GM21786 (cell line): ENCODE measurements at regions not wholly inside any gene's neighbourhood (a gene's known extent, or its start where the extent isn't known, plus 50 kb on each side); places are given as distances from the start of the nearest gene placed in this dataset.
"Not testable (repeated sequence)": the region's sequence is repeated elsewhere in the genome, so short reads cannot be mapped to it uniquely, and the experiment has no call there.

Experiments used
- ATAC-seq: cut with Tn5 transposase; IDR thresholded peaks from one replicate; pipeline ENCODE4 v1.9.1; 2021; ENCODE audit not compliant: unreplicated experiment

DNA sequence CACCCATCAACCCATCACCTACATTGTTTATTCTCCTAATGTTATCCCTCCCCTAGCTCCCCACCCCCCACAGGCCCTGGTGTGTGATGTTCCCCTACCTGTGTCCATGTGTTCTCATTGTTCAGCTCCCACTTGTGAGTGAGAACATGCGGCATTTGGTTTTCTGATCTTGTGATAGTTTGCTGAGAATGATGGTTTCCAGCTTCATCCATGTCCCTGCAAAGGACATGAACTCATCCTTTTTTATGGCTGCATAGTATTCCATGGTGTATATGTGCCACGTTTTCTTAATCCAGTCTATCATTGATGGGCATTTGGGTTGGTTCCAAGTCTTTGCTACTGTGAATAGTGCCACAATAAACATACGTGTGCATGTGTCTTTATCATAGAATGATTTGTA, 118.1 kb upstream of the IER5L start:
- not testable (repeated sequence) for ATAC-seq

DNA sequence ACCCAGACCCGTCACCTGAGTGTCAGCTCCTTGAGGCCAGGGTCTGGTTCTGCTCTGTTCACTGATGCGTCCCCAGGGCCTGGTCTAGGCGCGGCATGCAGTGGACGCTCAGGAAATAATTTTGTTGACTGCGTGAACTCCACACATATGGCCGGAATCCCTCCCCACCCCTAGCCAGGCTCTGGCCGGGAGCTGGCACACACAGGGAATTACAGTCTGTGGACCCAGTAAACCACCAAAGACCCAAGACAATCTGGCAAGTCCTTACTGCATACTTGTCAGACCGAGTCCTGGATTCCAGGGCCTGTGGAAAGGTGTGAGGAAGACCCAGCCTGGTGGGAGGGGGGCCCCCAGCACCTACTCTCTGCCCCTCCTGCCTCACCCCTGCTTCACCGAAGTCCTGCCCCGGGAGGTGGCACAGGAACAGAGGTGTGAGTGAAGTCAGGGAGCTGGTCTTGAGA, 113.0 kb upstream of the IER5L start:
- no peak for ATAC-seq

DNA sequence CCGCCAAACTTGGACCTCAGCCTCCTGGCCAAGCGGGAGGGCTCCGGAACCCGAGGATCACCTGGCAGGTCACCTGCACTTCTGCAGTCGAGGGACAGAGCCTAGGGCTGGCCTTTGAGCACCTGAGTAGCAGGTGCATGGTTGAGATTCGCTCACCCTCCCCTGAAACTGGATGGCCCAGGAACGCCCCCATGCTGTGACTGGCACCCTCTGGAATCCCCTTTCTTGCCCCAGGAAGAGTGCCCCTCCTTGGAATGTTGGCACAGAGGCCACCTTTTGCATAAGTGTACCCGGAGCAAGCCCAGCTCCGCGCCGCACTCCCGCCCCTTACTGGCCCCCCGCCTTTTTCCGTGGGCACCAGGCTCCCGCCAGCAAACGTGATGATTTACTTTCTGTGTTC, 112.5 kb upstream of the IER5L start:
- no peak for ATAC-seq

DNA sequence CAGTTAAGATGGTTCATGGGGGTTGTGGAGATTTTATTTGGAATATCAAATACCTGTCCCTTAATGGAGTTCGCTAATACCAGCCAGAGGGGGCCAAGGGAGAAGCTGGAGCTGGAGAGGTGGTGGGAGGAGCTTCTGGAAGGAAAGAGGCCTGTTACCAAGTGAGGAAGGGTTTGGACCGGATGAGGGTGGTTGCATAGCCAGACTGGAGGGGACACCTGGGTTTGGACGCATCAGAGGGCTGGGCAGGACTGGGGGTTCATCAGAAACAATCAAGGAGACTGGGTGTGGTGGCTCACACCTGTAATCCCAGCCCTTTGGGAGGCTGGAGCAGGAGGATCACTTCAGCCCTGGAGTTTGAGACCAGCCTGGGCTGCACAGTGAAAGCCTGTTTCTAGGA, 111.8 kb upstream of the IER5L start:
- no peak for ATAC-seq

DNA sequence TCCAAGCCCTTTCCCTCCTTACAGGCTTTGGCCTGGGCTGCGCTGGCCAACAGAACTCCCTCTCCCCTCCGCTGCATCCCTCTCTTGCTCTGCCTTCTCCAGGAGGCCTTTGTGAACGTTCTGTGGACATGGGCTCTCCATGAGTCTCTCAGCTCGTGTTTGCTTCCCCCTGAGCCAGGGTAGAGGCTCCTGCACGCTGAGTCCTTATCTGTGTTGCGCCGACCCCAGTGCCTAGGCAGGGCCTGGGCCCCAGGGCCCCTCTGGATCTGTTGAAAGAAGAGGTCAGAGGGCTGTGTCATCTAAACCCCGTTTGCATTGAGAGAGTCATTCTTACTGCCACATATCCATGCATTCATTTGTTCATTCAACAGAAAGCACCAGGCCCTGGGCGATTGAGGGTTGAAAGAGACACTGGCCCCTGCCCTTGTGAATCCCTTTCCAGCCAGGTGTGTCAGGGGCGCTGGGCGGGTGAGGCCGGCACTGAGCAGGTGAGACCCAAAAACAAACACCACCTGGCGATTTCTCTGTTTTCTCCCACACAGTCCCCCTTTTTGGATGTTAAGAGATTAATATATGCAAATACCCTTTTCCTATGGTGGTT, 111.2 kb upstream of the IER5L start:
- ATAC-seq, result no peak

DNA sequence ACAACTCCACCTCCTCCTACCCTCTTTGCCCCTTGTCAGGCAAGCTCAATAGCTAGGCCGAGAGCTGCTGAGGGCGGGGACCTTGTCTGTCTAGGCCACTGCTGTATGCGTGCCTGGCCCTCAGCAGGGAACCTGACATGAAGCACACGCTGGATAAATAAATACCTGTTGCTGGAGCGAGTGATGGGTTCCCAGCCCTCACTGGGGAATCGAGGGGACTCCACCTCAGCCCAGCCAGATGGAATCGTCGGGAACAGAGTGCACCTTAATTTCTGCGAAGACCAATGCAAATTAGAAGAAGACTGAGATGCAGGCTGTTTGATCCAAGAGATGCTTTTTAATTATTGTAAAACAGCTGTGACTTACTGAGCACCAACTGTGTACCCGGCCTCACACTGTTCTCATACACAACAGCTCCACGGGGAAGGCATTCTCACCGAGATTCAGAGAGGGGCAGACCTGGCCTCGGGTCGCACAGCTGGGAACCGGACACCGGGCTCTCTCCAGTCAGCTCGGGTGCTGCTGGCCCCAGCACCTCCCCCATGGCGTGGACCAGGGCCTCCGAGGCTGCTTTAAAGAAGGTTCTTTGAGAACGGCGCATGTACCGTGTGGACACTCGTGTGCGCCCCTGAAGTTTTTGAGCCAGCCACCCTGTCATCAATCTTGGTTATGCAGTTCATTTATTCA, 109.7 kb upstream of the IER5L start:
- no peak for ATAC-seq

DNA sequence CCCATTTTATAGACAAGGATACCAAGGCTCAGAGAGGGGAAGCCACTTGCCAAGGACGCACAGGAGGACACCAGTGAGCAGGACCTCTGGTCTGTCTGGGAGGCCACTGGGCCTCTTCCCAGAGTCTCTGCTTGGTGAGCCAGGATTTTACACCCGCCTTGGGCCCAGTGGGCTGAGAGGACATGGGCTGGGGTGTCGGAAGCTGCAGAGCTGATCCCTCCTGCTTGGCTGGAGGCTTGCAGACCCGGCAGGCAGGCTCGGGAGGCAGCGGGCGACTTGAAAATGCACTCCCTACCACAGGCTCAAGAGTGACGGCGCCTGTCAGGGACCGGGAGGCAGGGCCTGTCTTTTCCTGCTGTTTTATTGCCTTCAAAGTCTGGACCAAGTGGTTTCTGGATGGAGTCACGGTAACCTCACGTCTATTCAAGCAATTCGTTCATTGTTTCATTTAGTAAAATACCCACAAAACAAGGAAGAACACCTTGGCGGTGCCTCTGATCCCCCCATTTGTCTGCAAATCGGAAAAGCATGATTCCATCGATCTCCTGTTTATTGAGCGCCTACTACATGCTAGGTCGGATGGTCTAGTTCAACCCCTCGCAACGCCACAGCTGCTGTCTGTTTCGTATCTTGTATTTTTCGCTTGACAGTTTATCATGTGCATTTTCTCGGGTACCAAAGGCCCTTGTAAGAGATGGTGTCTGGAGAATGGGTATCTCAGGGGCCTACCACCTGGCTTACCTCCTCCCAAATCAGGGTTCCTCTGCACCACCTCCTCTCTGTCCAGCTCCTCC, 108.1 kb upstream of the IER5L start:
- no peak for ATAC-seq

DNA sequence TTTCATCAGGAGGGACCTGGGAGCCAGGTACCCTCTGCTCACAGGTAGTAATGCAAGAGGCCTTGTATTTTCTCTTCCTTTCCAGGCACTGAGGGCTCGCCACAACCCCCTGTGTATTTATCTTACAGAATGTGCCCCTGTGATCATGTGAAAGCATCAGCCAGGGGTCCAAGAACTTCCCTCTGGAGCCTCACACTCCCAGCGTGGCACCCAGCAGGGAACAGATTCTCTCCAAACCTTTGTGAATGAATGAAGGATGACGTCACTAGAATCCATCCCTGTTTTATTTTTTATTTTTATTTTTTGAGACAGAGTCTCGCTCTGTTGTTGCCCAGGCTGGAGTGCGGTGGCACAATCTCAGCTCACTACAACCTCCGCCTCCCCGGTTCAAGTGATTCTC, 107.3 kb upstream of the IER5L start:
- ATAC-seq, result no peak

DNA sequence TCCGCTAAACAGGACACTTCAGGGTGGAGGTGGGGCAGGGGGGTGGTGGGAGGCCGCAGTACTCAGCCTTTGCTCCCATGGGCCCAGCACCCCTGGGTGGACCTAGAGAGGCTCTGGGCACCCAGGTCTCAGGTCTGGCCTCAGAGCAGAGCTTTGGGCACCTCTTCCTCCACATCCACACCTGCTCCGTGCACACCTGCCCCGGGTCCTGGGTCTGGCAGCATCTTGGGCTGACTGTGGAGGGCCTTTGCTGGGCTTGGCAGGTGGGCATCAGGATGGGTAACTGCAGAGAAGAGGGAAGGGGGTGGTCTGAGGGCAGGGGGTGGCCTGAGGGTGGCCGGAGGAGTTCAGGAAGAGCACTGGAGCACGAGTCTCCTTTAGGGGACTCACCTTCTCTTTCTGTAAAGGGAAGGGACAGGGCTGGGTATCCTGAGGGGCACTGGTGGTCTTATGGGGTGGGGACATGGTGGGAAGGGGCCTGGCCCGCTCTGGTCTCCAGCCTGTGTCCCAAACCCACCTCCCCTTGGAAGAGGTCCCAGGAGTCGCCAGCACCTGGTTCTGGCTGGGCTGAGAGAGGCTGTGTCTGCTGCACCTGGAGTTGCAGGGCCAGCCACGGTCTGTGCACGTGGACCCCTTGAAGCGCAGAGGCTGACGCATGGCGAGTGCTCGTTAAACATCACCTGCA, 106.7 kb upstream of the IER5L start:
- ATAC-seq, result no peak

DNA sequence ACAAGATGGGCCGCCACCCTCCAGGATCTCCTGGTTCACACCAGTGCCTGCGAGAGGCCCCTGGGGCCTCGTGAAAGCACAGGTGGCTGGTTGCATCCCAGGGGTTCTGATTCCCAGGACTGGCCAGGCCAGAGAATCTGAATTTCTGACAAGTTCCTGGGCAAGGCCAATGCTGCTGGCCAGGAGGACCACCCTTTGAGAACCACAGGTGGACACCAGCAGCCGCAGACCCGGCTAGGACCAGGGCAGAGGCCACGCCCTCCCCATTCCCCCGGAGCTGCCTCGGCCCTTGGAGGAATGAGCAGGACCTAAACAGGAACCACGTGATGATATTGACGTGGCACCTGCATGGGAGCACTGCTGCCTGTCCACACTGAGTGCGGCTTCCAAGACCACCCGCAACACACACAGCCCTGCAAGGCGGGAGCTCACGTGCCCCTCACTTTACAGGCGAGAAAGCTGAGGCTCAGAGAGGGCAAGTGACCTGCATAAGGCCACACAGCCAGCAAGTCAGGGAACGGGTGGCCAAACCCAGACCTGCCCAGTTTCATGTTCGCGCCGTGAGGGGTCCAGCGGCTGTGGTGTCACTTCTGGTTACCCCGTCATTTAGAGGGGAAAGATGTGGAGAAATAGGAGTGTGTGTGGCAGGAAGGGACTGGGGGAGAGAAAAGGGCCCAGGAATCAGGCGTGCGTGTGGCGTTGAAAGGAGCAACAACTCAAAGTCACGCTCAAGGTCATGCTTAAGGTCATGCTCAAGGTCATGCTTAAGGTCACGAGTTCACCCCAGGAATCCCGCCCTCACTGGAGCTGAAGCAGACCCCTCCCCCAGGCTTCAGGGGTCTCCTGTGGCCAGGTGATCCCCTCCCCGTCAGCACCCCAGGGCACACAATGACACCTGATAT, 105.9 kb upstream of the IER5L start:
- no peak for ATAC-seq

DNA sequence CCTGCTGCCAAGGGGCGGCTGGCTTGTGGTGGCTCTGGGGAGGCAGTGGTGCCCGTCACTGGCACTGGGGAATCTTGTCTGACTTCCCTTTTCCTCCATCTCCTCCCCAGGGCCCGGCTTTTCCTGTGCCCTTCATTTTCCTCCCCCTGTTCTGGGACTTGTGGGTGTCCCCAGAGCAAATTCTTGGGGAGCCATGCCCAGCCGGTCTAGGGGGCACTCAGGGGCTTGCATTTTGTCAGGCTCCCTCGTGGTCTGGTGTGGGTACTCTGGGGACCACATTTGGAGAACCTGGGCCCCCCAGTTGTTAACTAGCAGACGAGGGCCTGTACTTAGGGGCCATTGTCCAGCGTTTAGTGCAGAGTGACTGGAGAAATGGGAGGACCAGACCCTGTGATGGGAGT, 105.2 kb upstream of the IER5L start:
- ATAC-seq, result no peak

DNA sequence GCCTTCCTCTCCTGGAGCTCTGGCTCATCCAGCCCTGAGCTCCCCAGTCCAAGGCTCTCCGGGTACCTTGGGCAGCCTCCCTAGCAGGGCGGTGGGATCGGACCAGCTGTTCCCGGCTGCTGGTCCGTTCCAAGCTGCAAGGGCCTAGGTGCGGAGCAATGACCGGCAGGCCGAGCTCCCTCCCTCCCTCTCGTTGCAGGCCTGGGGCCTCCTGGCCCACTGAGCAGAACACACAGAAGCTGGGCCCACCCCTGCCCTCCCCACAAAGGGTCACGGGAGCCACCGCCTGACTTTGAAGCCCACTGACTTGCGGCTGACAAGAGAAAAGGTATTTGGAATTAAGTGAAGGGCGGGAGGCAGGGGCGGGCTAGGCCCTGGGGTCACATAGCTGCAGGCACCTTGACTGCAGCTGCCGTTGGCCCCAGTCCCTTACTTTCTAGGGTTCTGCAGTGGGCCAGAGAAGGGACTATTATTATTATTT, 104.7 kb upstream of the IER5L start:
- no peak for ATAC-seq

DNA sequence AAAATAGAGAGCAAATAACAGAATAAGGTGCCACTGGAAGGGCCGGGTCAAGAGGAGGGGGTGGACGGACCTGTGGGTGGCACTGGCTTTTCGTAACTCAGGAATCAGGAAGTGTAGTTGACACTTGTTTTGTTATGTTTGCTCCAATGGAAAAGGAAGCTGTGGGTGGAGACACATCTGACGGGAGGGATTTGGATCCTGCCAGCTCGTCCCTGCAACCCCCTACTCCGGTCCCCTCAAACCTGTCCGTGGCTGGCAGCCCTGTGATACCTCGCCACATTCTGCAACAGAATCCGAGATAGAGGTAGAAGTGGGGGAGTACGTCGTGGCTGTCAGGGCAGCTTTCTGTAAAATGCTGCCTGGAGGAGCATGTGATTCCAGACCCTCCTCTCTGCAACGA, 104.2 kb upstream of the IER5L start:
- ATAC-seq, result no peak

DNA sequence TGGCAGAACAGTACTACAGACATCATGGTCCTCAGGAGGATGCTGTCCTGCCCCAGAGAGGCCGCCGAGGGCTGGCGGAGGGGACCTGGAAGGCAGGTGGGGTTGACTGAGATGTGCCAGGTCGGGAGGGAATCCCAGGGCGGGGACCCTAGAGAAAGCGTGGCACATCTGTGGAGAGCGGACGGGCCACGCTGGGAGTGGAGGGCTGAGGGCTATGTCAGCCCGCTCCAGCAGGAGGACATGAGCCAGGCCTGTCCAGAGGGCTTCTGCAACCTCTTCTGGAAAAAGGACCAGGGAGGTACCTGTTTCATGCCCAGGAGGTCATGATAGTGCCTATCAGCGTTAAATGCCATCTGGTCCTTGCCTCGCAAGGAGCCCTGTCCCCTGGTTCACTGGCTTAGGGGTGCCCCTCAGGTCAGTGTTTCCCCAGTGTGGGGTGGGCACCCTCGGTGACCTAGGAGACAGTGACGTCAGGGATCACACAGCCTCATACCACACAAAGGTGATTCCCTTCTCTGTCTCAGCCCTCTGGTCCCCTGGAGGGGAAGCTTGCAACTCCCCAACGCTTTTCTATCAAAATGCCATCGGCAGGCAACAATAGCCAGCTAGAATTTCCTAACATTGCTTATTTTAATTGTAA, 103.6 kb upstream of the IER5L start:
- ATAC-seq, result no peak

DNA sequence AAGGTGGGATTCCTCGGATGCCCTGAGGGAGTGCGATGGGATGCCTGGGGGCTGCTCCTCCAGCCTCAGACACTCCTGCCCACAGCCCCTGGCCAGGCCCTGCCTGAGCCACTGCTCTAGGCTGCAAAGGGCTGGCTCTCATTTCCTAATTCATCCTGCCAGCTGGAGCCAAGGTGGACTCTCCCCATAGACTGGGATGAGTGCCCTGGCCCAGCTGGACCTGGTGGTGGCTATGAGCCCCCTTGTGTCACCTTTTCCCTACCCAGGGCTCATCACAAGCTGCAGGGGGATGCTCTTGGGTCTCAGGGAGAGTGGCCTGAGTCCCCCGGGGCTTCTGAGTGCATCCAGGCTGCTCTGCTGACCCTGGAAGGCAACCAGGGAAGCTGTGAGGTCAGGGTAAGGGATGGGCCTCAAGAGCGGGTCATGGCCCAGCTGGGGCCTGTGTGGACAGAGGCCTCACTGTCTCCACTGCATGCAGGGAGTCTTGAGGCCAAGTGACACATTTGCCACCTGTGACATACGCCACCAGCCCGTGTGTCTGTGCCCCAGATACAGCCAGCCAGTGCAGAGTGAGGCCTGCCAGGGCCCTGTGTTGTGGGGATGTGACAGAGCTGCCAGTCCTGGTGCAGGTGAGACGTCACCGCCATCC, 102.7 kb upstream of the IER5L start:
- no peak for ATAC-seq

DNA sequence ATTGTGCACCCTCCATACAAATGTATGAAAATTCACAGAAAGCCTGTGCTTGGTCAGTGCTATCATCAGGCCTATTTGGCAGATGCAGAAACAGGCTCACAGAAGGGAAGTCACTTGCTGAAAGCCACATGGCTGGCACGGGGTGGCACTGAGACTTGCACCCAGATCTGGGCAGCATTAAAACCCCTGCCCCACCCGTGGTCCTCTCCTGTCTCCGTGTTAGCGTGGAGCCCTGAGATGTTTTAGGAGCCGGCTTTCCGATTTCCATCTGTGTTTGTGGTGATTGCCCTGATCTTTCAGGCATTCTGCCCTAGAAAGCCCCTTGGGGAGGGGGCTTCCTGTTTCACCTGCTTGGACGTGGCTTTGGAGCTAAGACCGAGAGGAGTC, 102.2 kb upstream of the IER5L start:
- no peak for ATAC-seq

DNA sequence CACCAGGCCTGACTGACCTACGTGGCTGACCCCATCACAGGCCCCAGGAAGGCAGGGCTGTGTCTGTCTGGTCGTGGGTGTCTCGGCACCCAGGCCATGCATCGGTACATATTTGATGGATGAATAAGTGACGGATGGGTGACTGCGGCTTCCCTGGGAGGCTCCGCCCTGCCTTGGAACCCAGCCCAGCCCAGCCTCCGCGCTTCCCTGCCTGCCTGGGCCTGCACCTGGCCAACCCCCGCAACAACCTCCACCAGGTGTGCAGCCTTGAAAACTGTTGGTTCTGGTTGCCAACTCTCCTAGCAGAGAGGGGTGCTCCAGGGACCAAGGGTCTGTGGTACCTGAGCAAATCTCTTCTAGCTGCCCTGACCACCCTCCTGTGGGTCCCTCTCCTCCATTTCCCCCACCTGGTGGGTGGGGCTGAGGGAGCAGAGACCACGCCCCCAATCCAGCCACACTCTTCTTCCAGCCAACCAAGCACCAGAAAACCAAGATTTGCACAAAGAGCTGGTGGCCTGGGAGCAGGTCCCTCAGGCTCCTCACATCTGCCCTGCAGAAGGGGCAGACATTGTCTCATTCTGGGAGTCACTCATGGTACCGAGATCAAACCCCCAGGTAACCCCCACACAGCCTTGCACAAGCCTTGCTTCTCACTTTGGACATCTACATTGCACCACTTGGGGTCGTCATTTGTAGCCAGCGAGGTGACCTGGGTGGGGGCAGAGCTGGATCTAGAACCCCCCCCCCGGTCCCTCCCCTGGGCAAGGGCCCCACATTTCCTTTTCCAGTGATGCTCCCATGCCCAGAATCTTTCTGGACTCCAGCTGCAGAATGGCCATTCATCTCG, 100.6 kb upstream of the IER5L start:
- ATAC-seq, result no peak

DNA sequence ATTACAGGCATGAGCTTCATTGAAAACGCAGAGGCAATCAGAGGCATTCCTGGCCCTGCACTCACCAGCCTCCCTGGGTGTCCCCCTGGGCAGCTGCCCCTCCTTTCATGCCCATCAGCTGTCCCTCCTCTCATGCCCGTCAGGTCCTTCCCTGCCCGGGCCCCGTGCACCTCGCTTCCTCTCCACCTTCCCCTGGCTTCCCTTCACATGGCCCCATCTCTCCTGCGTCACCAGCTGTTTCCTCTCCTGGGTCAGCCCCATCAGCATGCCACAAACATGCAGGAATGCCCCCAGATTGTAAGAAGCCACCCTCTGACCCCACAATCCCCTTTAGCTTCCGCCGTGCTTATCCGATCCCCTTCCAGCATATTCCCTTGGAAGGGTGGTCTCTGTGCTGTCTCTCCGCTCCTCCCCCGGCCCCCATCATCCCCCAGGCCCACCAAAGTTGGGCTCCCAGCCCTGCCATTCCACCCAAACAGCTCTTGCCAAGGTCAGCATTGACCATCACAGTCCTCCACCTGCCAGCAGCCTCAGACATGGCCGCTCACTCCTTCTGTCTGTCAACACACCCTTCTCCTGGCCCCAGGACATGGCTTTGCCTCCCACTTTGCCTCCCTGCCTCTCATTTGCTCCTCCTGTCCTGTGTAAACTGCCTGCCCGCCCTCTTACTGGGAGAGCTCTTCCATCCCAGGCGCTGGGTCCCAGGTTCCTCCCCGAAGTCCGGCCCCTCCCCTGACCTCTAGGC, 98.6 kb upstream of the IER5L start:
- ATAC-seq, result no peak
